ENCODE measurements at regions not wholly inside any gene's neighbourhood (a gene's known extent, or its start where the extent isn't known, plus 50 kb on each side); places are given as distances from the start of the nearest gene placed in this dataset.
"Not testable (repeated sequence)": the region's sequence is repeated elsewhere in the genome, so short reads cannot be mapped to it uniquely, and the experiment has no call there.

DNA sequence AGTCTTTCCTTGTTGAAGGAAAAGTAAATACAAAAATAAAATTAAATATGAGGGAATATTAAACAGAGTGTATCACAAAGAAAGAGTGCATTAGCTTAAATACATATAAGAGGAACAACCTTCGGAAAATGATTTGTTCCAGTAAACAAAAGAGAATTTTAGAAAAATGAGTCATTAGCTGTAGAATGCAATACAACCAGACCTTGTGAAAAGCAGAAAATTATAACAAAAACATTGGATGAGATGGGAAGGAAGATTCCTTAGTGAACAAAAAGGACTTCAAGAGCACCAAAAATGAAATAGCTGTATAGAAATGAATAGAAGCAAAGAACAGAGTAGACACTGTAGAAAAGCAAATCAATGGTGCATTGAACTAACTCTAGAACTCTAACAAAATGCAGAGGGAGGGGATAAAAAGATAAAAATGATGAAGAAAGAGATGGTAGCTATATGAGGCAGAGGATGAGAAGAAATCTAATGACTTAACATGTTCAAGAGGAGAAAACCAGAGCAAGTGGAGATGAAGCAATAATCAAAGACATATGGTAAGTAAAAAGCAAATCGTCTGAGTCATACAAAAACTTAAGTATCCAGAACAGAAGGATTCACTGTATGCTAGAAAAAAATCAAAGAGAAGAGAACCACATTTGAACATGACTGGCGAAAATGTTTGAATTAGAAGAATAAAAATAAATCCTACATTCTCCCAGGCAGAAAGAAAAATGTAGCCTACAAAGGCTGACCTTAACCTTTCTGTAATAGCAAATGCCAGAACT is 190.5 kb downstream of the TMEM26 start:
- DNase-seq = no peak

DNA sequence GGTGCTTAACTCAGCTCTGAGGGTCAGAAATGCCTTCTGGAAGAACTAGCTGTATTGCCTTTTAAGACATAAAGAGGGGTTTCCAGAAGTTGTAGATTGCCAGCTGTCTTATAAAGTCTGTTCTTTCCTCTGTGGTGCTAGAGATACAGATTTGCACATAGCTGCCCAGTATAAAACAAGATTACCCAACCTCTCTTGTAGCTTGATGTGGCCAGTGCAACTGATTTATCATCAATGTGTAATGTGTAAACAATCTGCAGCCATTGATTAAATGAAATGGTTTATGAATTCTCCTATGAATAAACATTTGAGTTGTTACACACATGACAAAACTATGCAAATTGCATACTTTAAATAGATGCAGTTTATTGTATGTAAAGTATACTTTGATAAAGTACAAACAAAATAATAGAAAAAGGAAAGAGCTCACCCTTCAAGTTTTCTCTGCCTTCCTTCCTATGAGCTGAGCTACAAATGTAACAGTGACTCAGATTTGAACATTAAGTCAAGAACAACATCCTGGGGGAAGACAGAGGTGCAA is 195.2 kb downstream of the TMEM26 start:
- no peak for DNase-seq

- peak in 1 of 2 donors; percentile 11 for DNase-seq
Observed at GRCh38 chr10:61257136-61257535, 196.0 kb downstream of the TMEM26 start.

DNA sequence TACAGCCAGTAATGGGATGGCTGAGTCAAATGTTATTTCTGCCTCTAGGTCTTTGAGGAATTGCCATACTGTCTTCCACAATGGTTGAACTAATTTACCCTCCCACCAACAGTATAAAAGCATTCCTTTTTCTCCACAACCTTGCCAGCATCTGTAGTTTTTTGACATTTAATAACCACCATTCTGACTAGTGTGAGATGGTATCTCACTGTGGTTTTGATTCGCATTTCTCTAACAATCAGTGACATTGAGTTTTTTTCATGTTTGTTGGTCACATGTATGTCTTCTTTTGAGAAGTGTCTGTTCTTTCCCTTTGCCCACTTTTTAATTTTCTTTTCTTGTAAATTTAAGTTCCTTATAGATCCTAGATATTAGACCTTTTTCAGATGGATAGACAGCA is 200.9 kb downstream of the TMEM26 start:
- DNase-seq = not testable (repeated sequence)

GRCh38 chr10:61251089-61251488 is 202.1 kb downstream of the TMEM26 start:
- DNase-seq = no peak

GRCh38 chr10:61250131-61250530 is 203.1 kb downstream of the TMEM26 start:
- DNase-seq = no peak

- no peak for DNase-seq
Observed at GRCh38 chr10:61248013-61248412, 205.2 kb downstream of the TMEM26 start.

DNA sequence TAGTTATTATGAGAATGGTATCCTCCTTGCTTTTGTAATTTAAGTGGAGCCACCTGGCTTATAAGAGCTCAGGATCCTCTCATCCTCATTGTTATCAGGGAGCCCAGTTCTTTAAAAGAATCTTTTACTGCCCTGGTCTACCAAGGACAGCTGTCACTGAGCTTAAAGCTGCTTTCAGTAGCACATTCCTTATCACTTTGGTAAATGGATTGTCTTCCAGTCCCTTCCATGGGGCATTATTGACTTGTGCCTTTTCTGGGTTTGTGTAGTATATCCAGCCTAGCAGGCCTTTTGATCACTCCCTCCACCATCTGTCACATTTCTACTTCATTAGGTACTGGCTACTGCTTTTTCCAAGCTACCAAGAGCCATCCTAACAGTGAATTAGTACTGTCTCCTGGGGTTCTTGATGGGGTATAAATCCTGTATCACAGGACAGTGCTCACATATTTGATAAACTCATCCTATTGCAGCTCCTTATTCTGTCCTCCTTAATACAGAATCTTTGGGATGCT is 208.9 kb downstream of the TMEM26 start:
- DNase-seq = no peak

DNA sequence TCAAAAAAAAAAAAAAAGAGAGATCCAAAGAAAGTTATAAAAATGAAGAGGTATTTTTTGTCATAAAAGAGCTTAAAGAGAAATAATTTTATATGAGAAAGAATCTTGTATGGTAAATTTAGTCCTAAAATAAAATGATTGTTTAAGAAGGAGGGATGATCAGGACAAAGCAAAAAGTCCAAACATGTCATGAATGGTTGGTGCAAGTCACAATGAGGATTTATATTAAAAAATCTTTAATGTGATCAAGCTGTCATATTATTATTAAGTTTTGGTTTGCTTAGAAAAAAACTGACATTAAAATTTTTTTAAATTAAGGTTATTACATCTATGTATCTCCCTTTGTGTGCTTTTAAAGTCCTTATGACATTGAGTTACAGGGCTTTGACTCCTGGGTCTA is 220.4 kb downstream of the TMEM26 start:
- no peak for DNase-seq

- DNase-seq = no peak
Observed at GRCh38 chr10:61225939-61226338, 227.2 kb downstream of the TMEM26 start.

DNA sequence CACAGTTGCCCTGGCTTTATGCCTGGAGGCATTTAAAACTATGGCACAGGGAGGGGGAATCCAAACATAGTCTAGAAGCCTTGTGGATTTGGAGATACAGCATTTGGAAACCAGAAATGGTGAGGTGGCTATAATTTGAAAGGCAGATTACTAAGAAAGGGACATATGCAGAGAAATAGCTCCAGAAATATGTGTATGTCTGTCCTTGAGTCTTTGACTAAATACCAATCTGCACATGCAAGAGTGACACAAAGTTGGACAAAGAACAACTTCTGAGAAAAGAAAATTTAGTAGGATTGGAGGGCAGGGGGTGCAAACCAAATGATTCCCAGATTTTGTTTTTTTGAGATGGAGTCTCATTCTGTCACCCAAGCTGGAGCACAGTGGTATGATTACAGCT is 229.6 kb downstream of the TMEM26 start:
- no peak for DNase-seq

DNA sequence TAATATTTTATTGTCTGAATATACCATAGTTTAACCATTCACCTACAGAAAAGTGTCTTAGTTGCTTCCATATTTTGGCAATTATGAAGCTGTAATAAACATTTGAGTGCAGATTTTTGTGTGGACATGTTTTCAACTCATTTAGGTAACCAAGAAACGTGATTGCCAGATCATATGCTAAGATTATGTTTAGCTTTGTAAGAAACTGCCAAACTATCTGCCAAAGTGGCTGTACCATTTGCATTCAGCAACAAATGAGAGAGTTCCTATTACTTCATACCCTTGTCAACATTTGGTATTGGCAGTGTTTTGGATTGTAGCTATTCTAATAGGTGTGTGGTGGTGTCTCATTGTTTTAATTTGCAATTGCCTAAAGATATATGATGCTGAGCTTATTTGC is 233.5 kb downstream of the TMEM26 start:
- DNase-seq = no peak

- no peak for DNase-seq
Observed at GRCh38 chr10:61217851-61218565, 235.2 kb downstream of the TMEM26 start.

- no peak for DNase-seq
Observed at GRCh38 chr10:61215246-61215645, 237.9 kb downstream of the TMEM26 start.

GRCh38 chr10:61211468-61211867 is 241.7 kb downstream of the TMEM26 start:
- DNase-seq = no peak

GRCh38 chr10:61197057-61197456 is 253.1 kb upstream of the RHOBTB1 start:
- DNase-seq = no peak

DNA sequence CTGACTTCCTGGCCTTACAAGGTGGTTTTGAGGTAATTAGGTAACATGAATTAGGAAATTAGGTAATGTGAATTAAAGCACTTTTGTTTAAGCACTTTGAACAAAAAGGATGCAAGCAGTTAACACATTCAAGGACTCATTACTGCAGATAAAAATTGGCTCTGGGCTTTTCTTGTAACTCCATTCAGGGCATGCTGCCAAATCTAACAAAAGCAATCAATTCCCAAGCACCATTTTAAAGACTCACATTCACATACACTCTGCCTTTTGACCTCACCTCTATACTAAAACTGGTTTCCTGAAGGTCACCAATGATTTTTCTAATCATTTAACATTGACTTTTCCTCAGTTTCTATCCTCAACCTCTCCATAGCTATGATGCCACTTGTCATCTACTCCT is 251.2 kb upstream of the RHOBTB1 start:
- no peak for DNase-seq

- not testable (repeated sequence) for DNase-seq
Observed at GRCh38 chr10:61192589-61192988, 248.6 kb upstream of the RHOBTB1 start.

GRCh38 chr10:61192042-61192441 is 248.1 kb upstream of the RHOBTB1 start:
- DNase-seq = no peak

GRCh38 chr10:61189912-61190311 is 245.9 kb upstream of the RHOBTB1 start:
- no peak for DNase-seq

DNA sequence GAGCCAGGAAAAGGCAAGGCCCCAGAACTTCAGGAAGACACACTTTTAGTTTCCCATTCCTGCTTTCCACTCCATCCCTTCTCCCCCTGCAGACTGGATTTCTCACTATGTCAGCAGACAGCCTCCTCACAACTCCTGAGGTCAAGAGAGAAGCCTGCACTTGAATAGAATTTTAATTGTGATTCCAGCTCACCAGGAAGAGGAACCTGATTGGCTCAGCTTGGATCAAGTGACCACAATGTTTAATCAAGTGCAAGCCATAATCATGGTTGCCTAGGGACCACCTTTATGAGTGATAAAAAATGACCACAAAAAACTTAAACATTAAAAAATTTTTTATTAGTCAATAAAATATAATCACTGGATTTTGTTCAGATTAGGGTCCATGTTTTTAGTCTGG is 244.7 kb upstream of the RHOBTB1 start:
- no peak for DNase-seq

- DNase-seq = no peak
Observed at GRCh38 chr10:61188101-61188500, 244.1 kb upstream of the RHOBTB1 start.

DNA sequence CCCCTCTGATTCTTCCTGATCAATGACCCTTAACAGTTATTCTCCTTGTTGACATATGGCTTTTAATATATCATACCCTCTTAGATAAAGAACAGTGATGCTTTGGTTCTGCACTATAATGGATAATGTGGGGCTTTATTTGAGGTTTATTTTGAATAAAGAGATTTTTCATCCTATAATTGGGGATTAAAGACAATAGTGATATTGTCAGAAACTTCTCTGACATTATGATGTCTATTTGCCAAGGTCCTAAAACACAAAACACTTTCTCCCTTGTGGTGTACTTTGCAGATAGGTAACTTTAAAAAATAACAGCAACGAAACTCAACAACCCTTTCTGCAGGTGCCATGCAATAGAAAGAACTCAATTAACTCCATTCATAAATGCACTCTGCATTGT is 243.6 kb upstream of the RHOBTB1 start:
- no peak for DNase-seq

- no peak for DNase-seq
Observed at GRCh38 chr10:61186408-61186807, 242.4 kb upstream of the RHOBTB1 start.

Measured in CD4-positive, alpha-beta T cell treated with Interleukin-4 for 1 hour (primary cell).